Activated T-helper 9 cell treated with anti-CD3 and anti-CD28 coated beads, Interleukin-2, amount 50 U/mL, for 16 hours (primary cell): ENCODE measurements at regions not wholly inside any gene's neighbourhood (a gene's known extent, or its start where the extent isn't known, plus 50 kb on each side); places are given as distances from the start of the nearest gene placed in this dataset.

ENCODE experiments used
- DNase-seq: peaks from one replicate; pipeline ENCODE4 v3.0.0-alpha.2; 2020; ENCODE audit warnings: low read depth

GRCh38 chr2:8527031-8527430 is 154.8 kb upstream of the ID2 start:
- DNase-seq, result no peak

- no peak for DNase-seq
Observed at GRCh38 chr2:8527676-8528075, 154.2 kb upstream of the ID2 start.

- no peak for DNase-seq
Observed at GRCh38 chr2:8528863-8529262, 153.0 kb upstream of the ID2 start.

- DNase-seq, result no peak
Observed at GRCh38 chr2:8529706-8530277, 152.1 kb upstream of the ID2 start.

- no peak for DNase-seq
Observed at GRCh38 chr2:8531481-8531880, 150.4 kb upstream of the ID2 start.

GRCh38 chr2:8532438-8532837 is 149.4 kb upstream of the ID2 start:
- DNase-seq, result no peak

GRCh38 chr2:8533923-8534322 is 147.9 kb upstream of the ID2 start:
- DNase-seq, result no peak

- no peak for DNase-seq
Observed at GRCh38 chr2:8534386-8534728, 147.5 kb upstream of the ID2 start.

- no peak for DNase-seq
Observed at GRCh38 chr2:8534729-8535468, 147.0 kb upstream of the ID2 start.

- no peak for DNase-seq
Observed at GRCh38 chr2:8535469-8535795, 146.4 kb upstream of the ID2 start.

- no peak for DNase-seq
Observed at GRCh38 chr2:8535821-8536685, 145.8 kb upstream of the ID2 start.

GRCh38 chr2:8536686-8537561 is 144.9 kb upstream of the ID2 start:
- no peak for DNase-seq

GRCh38 chr2:8537562-8538155 is 144.2 kb upstream of the ID2 start:
- no peak for DNase-seq

- DNase-seq, result no peak
Observed at GRCh38 chr2:8538531-8538930, 143.3 kb upstream of the ID2 start.

- no peak for DNase-seq
Observed at GRCh38 chr2:8538931-8539621, 142.8 kb upstream of the ID2 start.

GRCh38 chr2:8539743-8540551 is 141.9 kb upstream of the ID2 start:
- no peak for DNase-seq

GRCh38 chr2:8540552-8541055 is 141.3 kb upstream of the ID2 start:
- no peak for DNase-seq

- DNase-seq, result no peak
Observed at GRCh38 chr2:8541223-8541622, 140.6 kb upstream of the ID2 start.

- no peak for DNase-seq
Observed at GRCh38 chr2:8541636-8542035, 140.2 kb upstream of the ID2 start.

- DNase-seq, result no peak
Observed at GRCh38 chr2:8542381-8543059, 139.3 kb upstream of the ID2 start.
